T-helper 17 cell (primary cell): ENCODE measurements at regions not wholly inside any gene's neighbourhood (a gene's known extent, or its start where the extent isn't known, plus 50 kb on each side); places are given as distances from the start of the nearest gene placed in this dataset.
"Not testable (repeated sequence)": the region's sequence is repeated elsewhere in the genome, so short reads cannot be mapped to it uniquely, and the experiment has no call there.

Experiments
- ATAC-seq: fragments of 150-1000 bp; cut with Tn5 transposase; 2 replicates; pipeline ENCODE4 v1.10.0; 2021; ENCODE audit warnings: mild to moderate bottlenecking, moderate library complexity
- DNase-seq, 3 donors: peaks; one replicate each; pipeline versions ENCODE4 v3.0.0 to v3.0.0-alpha.2; 2020 to 2021
- H3K9me3 ChIP-seq: one replicate; pipeline ENCODE4 v1.7.0; 2013; ENCODE audit warnings: low read length, mild to moderate bottlenecking; ENCODE audit not compliant: control insufficient read depth, poor library complexity, severe bottlenecking
- H3K27ac Mint-ChIP-seq: one replicate; pipeline ENCODE4 v1.8.0; 2022; ENCODE audit warnings: mild to moderate bottlenecking, moderate library complexity, mixed read lengths
- H3K27me3 Mint-ChIP-seq: one replicate; pipeline ENCODE4 v1.8.0; 2022; ENCODE audit warnings: mixed read lengths
- H3K36me3 Mint-ChIP-seq: one replicate; pipeline ENCODE4 v1.8.0; 2022; ENCODE audit warnings: low read depth, mixed read lengths
- H3K4me1 Mint-ChIP-seq: one replicate; pipeline ENCODE4 v1.8.0; 2022; ENCODE audit warnings: mild to moderate bottlenecking, mixed read lengths
- H3K4me3 Mint-ChIP-seq: one replicate; pipeline ENCODE4 v1.8.0; 2022; ENCODE audit warnings: mild to moderate bottlenecking, moderate library complexity, mixed read lengths

- Mint-ChIP-seq H3K27me3 (peaks cover 76% of the 10 kb centered on the region), H3K27ac (no peak overlapping the region)
Observed at GRCh38 chr17:68670967-68671693, 70.0 kb upstream of the FAM20A start.

GRCh38 chr17:68666438-68666837 is 65.3 kb upstream of the FAM20A start:
- H3K27me3 Mint-ChIP-seq = peaks cover 78% of the 10 kb centered on the region
- H3K9me3 ChIP-seq, H3K4me3 Mint-ChIP-seq, H3K36me3 Mint-ChIP-seq, ATAC-seq, H3K27ac Mint-ChIP-seq, DNase-seq, H3K4me1 Mint-ChIP-seq: not testable (repeated sequence)

More at GRCh38 chr17:68670967-68671693, 70.0 kb upstream of the FAM20A start:
- ATAC-seq = no peak
- no peaks in the 10 kb centered on the region for H3K9me3 ChIP-seq
- Mint-ChIP-seq H3K36me3 (no peaks in the 10 kb centered on the region), H3K4me3 (no peak overlapping the region), H3K4me1 (peaks cover 2% of the 10 kb centered on the region)
- no peak for DNase-seq

- H3K9me3 ChIP-seq = no peaks in the 10 kb centered on the region
- Mint-ChIP-seq H3K27ac (no peak overlapping the region), H3K27me3 (peaks cover 71% of the 10 kb centered on the region), H3K36me3 (peaks cover 2% of the 10 kb centered on the region), H3K4me1 (peaks cover 2% of the 10 kb centered on the region), H3K4me3 (no peak overlapping the region)
- ATAC-seq (no peak), DNase-seq (no peak)
Observed at GRCh38 chr17:68665373-68665772, 64.2 kb upstream of the FAM20A start.

GRCh38 chr17:68662479-68662878 is 61.3 kb upstream of the FAM20A start:
- no peak overlapping the region for H3K27ac Mint-ChIP-seq
- no peak for DNase-seq
- H3K36me3 Mint-ChIP-seq = peaks cover 2% of the 10 kb centered on the region
- H3K4me3 Mint-ChIP-seq = no peak overlapping the region
- peaks cover 64% of the 10 kb centered on the region for H3K27me3 Mint-ChIP-seq
- no peak for ATAC-seq
- H3K4me1 Mint-ChIP-seq = no peaks in the 10 kb centered on the region
- H3K9me3 ChIP-seq = no peaks in the 10 kb centered on the region

- ATAC-seq = no peak
- Mint-ChIP-seq H3K27ac (no peak overlapping the region), H3K4me1 (no peaks in the 10 kb centered on the region), H3K36me3 (peaks cover 2% of the 10 kb centered on the region), H3K4me3 (no peak overlapping the region), H3K27me3 (peaks cover 62% of the 10 kb centered on the region)
- no peaks in the 10 kb centered on the region for H3K9me3 ChIP-seq
- DNase-seq = no peak
Observed at GRCh38 chr17:68662037-68662432, 60.9 kb upstream of the FAM20A start.

GRCh38 chr17:68661265-68662036 is 60.3 kb upstream of the FAM20A start:
- peaks cover 2% of the 10 kb centered on the region for H3K36me3 Mint-ChIP-seq
- H3K27me3 Mint-ChIP-seq = peaks cover 56% of the 10 kb centered on the region
- no peak for DNase-seq
- H3K4me3 Mint-ChIP-seq = no peak overlapping the region
- H3K4me1 Mint-ChIP-seq = no peaks in the 10 kb centered on the region
- no peaks in the 10 kb centered on the region for H3K9me3 ChIP-seq
- H3K27ac Mint-ChIP-seq = no peak overlapping the region
- ATAC-seq = no peak

- Mint-ChIP-seq H3K36me3 (peaks cover 2% of the 10 kb centered on the region), H3K4me1 (no peaks in the 10 kb centered on the region), H3K27me3 (peaks cover 50% of the 10 kb centered on the region), H3K27ac (no peak overlapping the region), H3K4me3 (no peak overlapping the region)
- DNase-seq (no peak), ATAC-seq (no peak)
- no peaks in the 10 kb centered on the region for H3K9me3 ChIP-seq
Observed at GRCh38 chr17:68660302-68660701, 59.1 kb upstream of the FAM20A start.

- Mint-ChIP-seq H3K27me3 (peaks cover 41% of the 10 kb centered on the region), H3K4me3 (no peak overlapping the region), H3K27ac (no peak overlapping the region), H3K36me3 (peaks cover 2% of the 10 kb centered on the region), H3K4me1 (no peaks in the 10 kb centered on the region)
- H3K9me3 ChIP-seq = no peaks in the 10 kb centered on the region
- ATAC-seq (no peak), DNase-seq (no peak)
Observed at GRCh38 chr17:68658999-68659780, 58.0 kb upstream of the FAM20A start.

GRCh38 chr17:68657576-68657975 is 56.4 kb upstream of the FAM20A start:
- Mint-ChIP-seq H3K27ac (no peak overlapping the region), H3K27me3 (peaks cover 27% of the 10 kb centered on the region), H3K4me3 (no peak overlapping the region), H3K36me3 (no peaks in the 10 kb centered on the region), H3K4me1 (no peaks in the 10 kb centered on the region)
- no peaks in the 10 kb centered on the region for H3K9me3 ChIP-seq
- ATAC-seq (no peak), DNase-seq (no peak)

GRCh38 chr17:68657166-68657565 is 56.0 kb upstream of the FAM20A start:
- Mint-ChIP-seq H3K4me3 (no peak overlapping the region), H3K27ac (no peak overlapping the region), H3K27me3 (peaks cover 23% of the 10 kb centered on the region), H3K36me3 (no peaks in the 10 kb centered on the region), H3K4me1 (no peaks in the 10 kb centered on the region)
- no peaks in the 10 kb centered on the region for H3K9me3 ChIP-seq
- DNase-seq (no peak), ATAC-seq (no peak)

- DNase-seq = no peak
- no peaks in the 10 kb centered on the region for H3K4me1 Mint-ChIP-seq
- H3K27me3 Mint-ChIP-seq = peaks cover 20% of the 10 kb centered on the region
- no peaks in the 10 kb centered on the region for H3K9me3 ChIP-seq
- no peaks in the 10 kb centered on the region for H3K36me3 Mint-ChIP-seq
- ATAC-seq = no peak
- H3K4me3 Mint-ChIP-seq = no peak overlapping the region
- no peak overlapping the region for H3K27ac Mint-ChIP-seq
Observed at GRCh38 chr17:68656666-68657065, 55.5 kb upstream of the FAM20A start.
